ENCODE measurements at regions not wholly inside any gene's neighbourhood (a gene's known extent, or its start where the extent isn't known, plus 50 kb on each side); places are given as distances from the start of the nearest gene placed in this dataset.
"Not testable (repeated sequence)": the region's sequence is repeated elsewhere in the genome, so short reads cannot be mapped to it uniquely, and the experiment has no call there.

DNA sequence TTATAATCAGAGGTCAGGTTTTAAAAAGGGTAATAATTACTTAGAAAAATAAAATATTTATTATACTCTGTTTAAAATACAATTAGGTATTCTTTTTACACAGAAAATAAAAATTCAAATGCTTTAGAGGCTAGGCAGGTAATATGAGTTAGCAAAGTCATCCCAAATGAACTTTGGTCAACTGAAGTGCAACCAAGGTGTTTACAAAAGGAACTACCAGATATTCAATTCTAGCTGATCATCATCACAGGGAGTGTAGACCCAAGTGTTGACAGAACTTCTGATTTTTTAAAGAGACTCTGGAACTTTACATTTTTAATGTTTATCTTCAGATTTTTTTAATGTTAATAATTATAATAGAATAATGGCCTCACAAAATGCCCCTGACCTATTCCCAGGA, 59.3 kb upstream of the COL5A2 start:
- Histone ChIP-seq H3K9me3 (no peaks in the 10 kb centered on the region), H3K4me3 (no peak overlapping the region), H3K27me3 (no peaks in the 10 kb centered on the region), H3K4me1 (no peaks in the 10 kb centered on the region), H3K27ac (no peak overlapping the region), H3K36me3 (no peaks in the 10 kb centered on the region)
- DNase-seq: no peak
- TF ChIP-seq, protein P1, sequence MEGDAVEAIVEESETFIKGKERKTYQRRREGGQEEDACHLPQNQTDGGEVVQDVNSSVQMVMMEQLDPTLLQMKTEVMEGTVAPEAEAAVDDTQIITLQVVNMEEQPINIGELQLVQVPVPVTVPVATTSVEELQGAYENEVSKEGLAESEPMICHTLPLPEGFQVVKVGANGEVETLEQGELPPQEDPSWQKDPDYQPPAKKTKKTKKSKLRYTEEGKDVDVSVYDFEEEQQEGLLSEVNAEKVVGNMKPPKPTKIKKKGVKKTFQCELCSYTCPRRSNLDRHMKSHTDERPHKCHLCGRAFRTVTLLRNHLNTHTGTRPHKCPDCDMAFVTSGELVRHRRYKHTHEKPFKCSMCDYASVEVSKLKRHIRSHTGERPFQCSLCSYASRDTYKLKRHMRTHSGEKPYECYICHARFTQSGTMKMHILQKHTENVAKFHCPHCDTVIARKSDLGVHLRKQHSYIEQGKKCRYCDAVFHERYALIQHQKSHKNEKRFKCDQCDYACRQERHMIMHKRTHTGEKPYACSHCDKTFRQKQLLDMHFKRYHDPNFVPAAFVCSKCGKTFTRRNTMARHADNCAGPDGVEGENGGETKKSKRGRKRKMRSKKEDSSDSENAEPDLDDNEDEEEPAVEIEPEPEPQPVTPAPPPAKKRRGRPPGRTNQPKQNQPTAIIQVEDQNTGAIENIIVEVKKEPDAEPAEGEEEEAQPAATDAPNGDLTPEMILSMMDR (IDR thresholded peaks at IDR 0.05): no peak
- no peak for TF ChIP-seq POLR2A (IDR thresholded peaks at IDR 0.05)
- intact Hi-C loops (cut with DNase I; ENCODE audit: low total_unique reads): no loop called here

DNA sequence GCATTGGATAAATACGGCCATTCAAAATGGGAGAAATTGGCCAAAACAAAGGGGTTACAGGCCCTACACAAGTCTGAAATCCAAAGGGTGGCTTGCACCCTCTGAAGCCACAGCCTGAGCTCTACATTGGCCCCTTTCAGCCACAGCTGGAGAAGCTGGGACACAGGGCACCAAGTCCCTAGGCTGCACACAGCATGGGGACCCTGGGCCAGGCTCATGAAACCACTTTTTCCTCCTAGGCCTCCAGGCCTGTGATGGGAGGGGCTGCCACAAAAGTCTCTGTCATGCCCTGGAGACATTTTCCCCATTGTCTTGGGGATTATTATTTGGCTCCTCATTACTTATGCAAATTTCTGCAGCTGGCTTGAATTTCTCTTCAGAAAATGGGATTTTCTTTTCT, 64.3 kb upstream of the COL5A2 start:
- H3K4me1 ChIP-seq; H3K9me3 ChIP-seq; intact Hi-C loops (cut with DNase I; ENCODE audit: low total_unique reads); H3K36me3 ChIP-seq; H3K27ac ChIP-seq; DNase-seq; H3K27me3 ChIP-seq; H3K4me3 ChIP-seq: not testable (repeated sequence)

DNA sequence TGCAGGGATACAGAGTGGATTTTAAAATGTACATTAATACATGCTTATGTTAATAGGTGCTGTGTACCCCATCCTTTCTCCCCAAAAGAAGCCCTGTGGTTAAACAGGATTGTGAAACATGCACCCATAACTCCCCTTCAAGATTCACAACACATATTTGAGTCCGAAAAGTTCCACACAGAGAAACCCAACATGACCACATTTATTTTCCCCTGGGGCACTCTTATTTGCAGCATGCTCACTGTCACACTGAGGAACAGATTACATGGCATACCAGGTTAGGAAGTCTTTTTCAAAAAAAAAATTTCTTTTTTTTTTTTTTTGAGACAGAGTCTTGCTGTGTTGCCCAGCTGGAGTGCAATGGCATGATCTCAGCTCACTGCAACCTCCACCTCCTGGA, 67.7 kb upstream of the COL5A2 start:
- no peak overlapping the region for H3K27ac ChIP-seq
- DNase-seq: no peak

DNA sequence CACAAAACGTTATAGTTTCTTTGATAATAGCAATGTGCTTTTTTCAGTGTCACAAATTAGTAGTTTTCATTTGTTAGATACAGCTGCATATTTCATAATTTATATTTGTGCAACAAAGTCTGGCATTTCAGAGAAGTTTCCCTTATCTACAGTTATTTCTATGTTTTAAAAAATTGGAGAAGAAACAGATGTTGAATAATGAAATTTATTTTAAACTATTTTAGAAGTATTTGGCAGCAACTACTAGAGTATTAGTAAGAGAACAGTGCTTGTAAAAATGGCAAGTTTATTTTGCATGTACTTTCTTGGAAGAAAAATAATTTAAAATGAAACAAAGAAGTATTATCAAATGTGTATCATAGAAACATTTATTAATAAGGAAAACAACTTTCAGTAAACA, 68.6 kb upstream of the COL5A2 start:
- Histone ChIP-seq H3K9me3 (no peaks in the 10 kb centered on the region), H3K27me3 (no peaks in the 10 kb centered on the region), H3K4me1 (no peaks in the 10 kb centered on the region), H3K27ac (no peak overlapping the region), H3K36me3 (no peaks in the 10 kb centered on the region), H3K4me3 (no peak overlapping the region)
- DNase-seq: no peak
- intact Hi-C loops (cut with DNase I; ENCODE audit: low total_unique reads): no loop called here
- TF ChIP-seq POLR2A (IDR thresholded peaks at IDR 0.05): no peak
- TF ChIP-seq, protein P1 (IDR thresholded peaks at IDR 0.05): no peak

More for the DNA sequence above, 67.7 kb upstream of the COL5A2 start:
- Histone ChIP-seq H3K9me3 (no peaks in the 10 kb centered on the region), H3K4me3 (no peak overlapping the region), H3K36me3 (no peaks in the 10 kb centered on the region), H3K4me1 (no peaks in the 10 kb centered on the region), H3K27me3 (no peaks in the 10 kb centered on the region)
- intact Hi-C loops (cut with DNase I; ENCODE audit: low total_unique reads): no loop called here
- TF ChIP-seq, protein P1 (IDR thresholded peaks at IDR 0.05): no peak
- no peak for TF ChIP-seq POLR2A (IDR thresholded peaks at IDR 0.05)

DNA sequence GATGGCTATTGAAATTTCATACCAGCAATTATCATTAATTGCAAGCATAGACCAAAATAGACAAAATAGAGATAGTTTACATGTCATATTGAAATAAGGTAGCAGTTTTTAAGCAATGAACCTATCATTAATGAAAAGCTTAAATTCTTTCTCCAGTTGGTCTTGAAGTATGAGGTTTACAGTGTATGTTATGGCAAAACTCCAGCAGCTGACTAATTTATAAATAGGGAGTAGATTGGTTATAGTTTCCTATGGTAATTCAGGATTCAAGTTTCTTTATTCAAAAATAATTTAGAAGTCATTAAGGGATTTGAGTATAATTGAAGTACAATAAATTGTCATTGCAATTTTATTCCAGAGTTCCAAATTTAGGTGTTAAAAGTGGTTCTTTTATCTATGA, 69.6 kb upstream of the COL5A2 start:
- TF ChIP-seq POLR2A (IDR thresholded peaks at IDR 0.05): no peak
- TF ChIP-seq, protein P1 (IDR thresholded peaks at IDR 0.05): no peak
- Histone ChIP-seq H3K27me3 (no peaks in the 10 kb centered on the region), H3K4me1 (no peaks in the 10 kb centered on the region), H3K36me3 (no peaks in the 10 kb centered on the region), H3K4me3 (no peak overlapping the region), H3K27ac (no peak overlapping the region), H3K9me3 (no peaks in the 10 kb centered on the region)
- DNase-seq: no peak
- intact Hi-C loops (cut with DNase I; ENCODE audit: low total_unique reads): no loop called here

DNA sequence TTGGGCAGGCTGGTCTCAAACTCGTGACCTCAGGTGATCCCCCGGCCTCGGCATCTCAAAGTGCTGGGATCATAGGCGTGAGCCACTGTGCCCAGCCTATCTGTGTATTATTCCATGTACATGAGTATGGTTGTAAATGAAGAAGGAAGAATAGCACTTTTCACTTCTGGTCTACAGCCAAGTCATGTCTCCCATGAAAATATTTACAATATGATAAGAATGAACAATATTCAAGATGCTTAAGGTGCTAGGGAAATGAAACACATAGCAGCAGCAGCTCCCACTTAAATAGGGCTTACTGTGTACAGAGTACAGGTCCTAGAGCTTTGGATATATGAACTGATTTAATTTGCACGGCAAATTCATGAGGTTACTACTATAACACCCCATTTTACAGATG, 70.3 kb upstream of the COL5A2 start:
- Histone ChIP-seq H3K36me3 (no peaks in the 10 kb centered on the region), H3K4me1 (no peaks in the 10 kb centered on the region), H3K9me3 (no peaks in the 10 kb centered on the region), H3K27me3 (no peaks in the 10 kb centered on the region), H3K27ac (no peak overlapping the region), H3K4me3 (no peak overlapping the region)
- intact Hi-C loops (cut with DNase I; ENCODE audit: low total_unique reads): no loop called here
- TF ChIP-seq, protein P1 (IDR thresholded peaks at IDR 0.05): no peak
- no peak for TF ChIP-seq POLR2A (IDR thresholded peaks at IDR 0.05)
- no peak for DNase-seq
